DND-41 (cell line): ENCODE measurements at regions not wholly inside any gene's neighbourhood (a gene's known extent, or its start where the extent isn't known, plus 50 kb on each side); places are given as distances from the start of the nearest gene placed in this dataset.

Experiments used
- ATAC-seq: fragments of 200-7000 bp; cut with Tn5 transposase; 3 replicates; pipeline ENCODE4 v1.9.1; 2021; ENCODE audit warnings: low read depth; ENCODE audit not compliant: insufficient read depth
- DNase-seq: peaks from one replicate; pipeline ENCODE4 v3.0.0-alpha.2; 2020
- H2AFZ ChIP-seq: 2 replicates; pipeline ENCODE4 v1.6.0; 2012; ENCODE audit warnings: low read depth, low read length
- H3K27ac ChIP-seq: 2 replicates; pipeline ENCODE4 v1.5.1; 2012; ENCODE audit warnings: low read length, inconsistent platforms
- H3K27me3 ChIP-seq: fragments of 200-600 bp; sonication (generic); 2 replicates; pipeline ENCODE4 v1.6.0; 2012; ENCODE audit warnings: low read length, mild to moderate bottlenecking, inconsistent platforms; ENCODE audit not compliant: insufficient read depth, poor library complexity
- H3K36me3 ChIP-seq: 2 replicates; pipeline ENCODE4 v1.5.1; 2012; ENCODE audit warnings: low read length, inconsistent platforms; ENCODE audit not compliant: insufficient read depth
- H3K4me1 ChIP-seq: 2 replicates; pipeline ENCODE4 v1.5.1; 2012; ENCODE audit warnings: mild to moderate bottlenecking, low read length; ENCODE audit not compliant: insufficient read depth
- H3K4me2 ChIP-seq: 2 replicates; pipeline ENCODE4 v1.6.0; 2012; ENCODE audit warnings: mild to moderate bottlenecking, moderate library complexity, low read length, inconsistent platforms; ENCODE audit not compliant: insufficient read depth
- H3K4me3 ChIP-seq, 2 experiments: fragments of 200-600 bp in 1 of 2; shearing (Covaris generic) in 1 of 2; 2 replicates each; pipeline ENCODE4 v1.5.1; 2012 to 2016; ENCODE audit warnings: inconsistent platforms in 2 of 2, low read length in 2 of 2, mild to moderate bottlenecking in 2 of 2, low read depth in 1 of 2, moderate library complexity in 1 of 2
- H3K79me2 ChIP-seq: 2 replicates; pipeline ENCODE4 v1.6.0; 2012; ENCODE audit warnings: low read length, inconsistent platforms; ENCODE audit not compliant: insufficient read depth
- H3K9ac ChIP-seq: 2 replicates; pipeline ENCODE4 v1.6.0; 2012; ENCODE audit warnings: low read depth, mild to moderate bottlenecking, inconsistent platforms, low read length, moderate library complexity
- H3K9me3 ChIP-seq: 2 replicates; pipeline ENCODE4 v1.5.1; 2012; ENCODE audit warnings: low read length, moderate library complexity, mild to moderate bottlenecking, inconsistent platforms; ENCODE audit not compliant: insufficient read depth, severe bottlenecking
- H4K20me1 ChIP-seq: 2 replicates; pipeline ENCODE4 v1.6.0; 2012; ENCODE audit warnings: low read length; ENCODE audit not compliant: insufficient read depth
- CTCF ChIP-seq: IDR thresholded peaks from 2 replicates; pipeline ENCODE4 v1.5.1; 2012; ENCODE audit warnings: borderline replicate concordance, low read length, moderate library complexity, mild to moderate bottlenecking; ENCODE audit not compliant: poor library complexity, severe bottlenecking; ENCODE audit errors: extremely low read depth
- EZH2 ChIP-seq: IDR thresholded peaks from 3 replicates; pipeline ENCODE4 v1.6.1; 2012; ENCODE audit warnings: borderline replicate concordance, low read depth, mild to moderate bottlenecking, moderate library complexity, low read length, inconsistent platforms; ENCODE audit not compliant: severe bottlenecking

DNA sequence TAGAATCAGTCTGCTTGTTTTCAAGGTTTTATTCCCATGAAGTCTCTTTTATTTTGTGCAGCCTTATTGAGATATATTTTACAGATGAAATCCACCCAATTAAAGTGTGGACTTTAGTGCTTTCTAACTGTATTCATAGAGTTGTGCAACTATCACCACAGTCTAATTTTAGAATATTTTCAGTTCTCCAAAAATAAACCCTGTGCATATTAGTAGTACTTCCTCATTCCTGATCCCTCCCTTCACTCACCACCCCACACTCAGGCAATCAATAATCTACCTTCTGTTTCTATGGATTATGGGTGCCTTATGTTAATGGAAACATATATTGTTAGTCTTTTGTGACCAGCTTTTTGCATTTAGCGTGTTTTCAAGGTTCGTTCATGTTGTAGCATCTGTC is 185.7 kb upstream of the TMEM72 start:
- DNase-seq (no peak), ATAC-seq (no peak)
- Histone ChIP-seq H4K20me1 (no peaks in the 10 kb centered on the region), H3K4me1 (no peaks in the 10 kb centered on the region), H3K4me3 (no peak overlapping the region), H3K9me3 (no peaks in the 10 kb centered on the region), H3K36me3 (no peaks in the 10 kb centered on the region), H3K4me2 (no peak overlapping the region), H3K27ac (no peak overlapping the region), H3K79me2 (no peaks in the 10 kb centered on the region), H3K27me3 (no peaks in the 10 kb centered on the region), H2AFZ (no peak overlapping the region), H3K9ac (no peak overlapping the region)
- TF ChIP-seq EZH2 (no peak), CTCF (no peak)

GRCh38 chr10:44731283-44731682 is 179.9 kb upstream of the TMEM72 start:
- TF ChIP-seq CTCF (no peak), EZH2 (no peak)
- DNase-seq (no peak), ATAC-seq (no peak)
- H4K20me1 ChIP-seq, result no peaks in the 10 kb centered on the region
- no peaks in the 10 kb centered on the region for H3K79me2 ChIP-seq
- no peak overlapping the region for H3K27ac ChIP-seq
- no peak overlapping the region for H3K4me3 ChIP-seq
- H2AFZ ChIP-seq, result no peak overlapping the region
- H3K36me3 ChIP-seq, result no peaks in the 10 kb centered on the region
- no peak overlapping the region for H3K9ac ChIP-seq
- H3K9me3 ChIP-seq, result no peaks in the 10 kb centered on the region
- no peak overlapping the region for H3K4me2 ChIP-seq
- no peaks in the 10 kb centered on the region for H3K27me3 ChIP-seq
- H3K4me1 ChIP-seq, result no peaks in the 10 kb centered on the region

DNA sequence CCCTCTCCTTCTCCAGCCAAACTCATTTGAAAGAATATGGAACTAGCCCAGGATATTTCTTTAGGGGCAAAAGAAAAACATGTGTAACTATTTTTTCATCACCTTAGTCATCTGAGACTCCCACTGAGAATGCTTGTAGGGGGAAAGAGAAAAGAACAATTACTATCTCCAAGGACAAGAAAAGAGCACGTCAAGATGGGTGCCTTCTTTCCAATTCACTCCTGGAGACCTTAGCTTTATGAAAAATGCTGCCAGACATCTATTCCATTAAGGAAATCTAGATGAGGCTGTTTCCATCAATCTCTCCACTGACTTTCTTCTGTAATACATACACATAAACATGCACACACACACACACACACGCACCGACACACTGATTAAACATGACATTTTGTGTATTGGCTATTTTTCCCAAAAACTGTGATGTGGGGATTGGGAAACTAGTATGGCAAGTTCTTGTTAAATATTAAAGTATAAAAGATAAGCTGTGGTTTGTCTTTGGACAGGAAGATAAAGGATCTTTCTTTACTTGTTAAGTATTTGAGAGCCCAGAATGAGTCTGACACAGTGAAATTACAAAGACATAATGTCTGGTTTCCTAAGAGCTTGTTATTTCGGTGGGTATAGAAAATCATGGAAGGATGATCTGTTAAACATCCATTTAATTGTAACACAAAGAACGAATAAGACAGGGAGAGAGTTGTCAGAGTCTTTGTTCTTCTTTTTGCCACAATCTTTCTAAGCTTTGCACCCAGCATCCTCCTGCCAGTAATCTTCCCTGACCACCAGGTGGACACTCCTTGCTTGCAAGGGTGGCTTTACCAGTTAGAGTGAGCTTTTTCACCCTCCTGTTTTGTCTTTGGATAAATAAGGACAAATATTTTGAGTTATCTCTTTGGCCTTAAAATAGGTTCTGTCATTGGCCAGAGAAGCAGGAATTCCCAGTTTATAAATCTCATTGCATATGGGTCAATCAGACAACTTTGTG is 177.3 kb upstream of the TMEM72 start:
- ATAC-seq (no peak), DNase-seq (no peak)
- no peaks in the 10 kb centered on the region for H3K27me3 ChIP-seq

More for the DNA sequence above, 177.3 kb upstream of the TMEM72 start:
- no peaks in the 10 kb centered on the region for H3K36me3 ChIP-seq
- no peak overlapping the region for H3K27ac ChIP-seq
- H3K79me2 ChIP-seq, result no peaks in the 10 kb centered on the region
- no peaks in the 10 kb centered on the region for H3K4me1 ChIP-seq
- TF ChIP-seq CTCF, result no peak
- no peak for TF ChIP-seq EZH2
- H3K9me3 ChIP-seq, result no peaks in the 10 kb centered on the region
- no peaks in the 10 kb centered on the region for H4K20me1 ChIP-seq
- no peak overlapping the region for H3K4me3 ChIP-seq
- H3K4me2 ChIP-seq, result no peak overlapping the region
- no peak overlapping the region for H2AFZ ChIP-seq
- H3K9ac ChIP-seq, result no peak overlapping the region
